IMR-90 (cell line): ENCODE measurements at regions not wholly inside any gene's neighbourhood (a gene's known extent, or its start where the extent isn't known, plus 50 kb on each side); places are given as distances from the start of the nearest gene placed in this dataset.

Experiments used
- ATAC-seq: fragments of 200-7000 bp; cut with Tn5 transposase; 2 replicates; pipeline ENCODE4 v1.9.1; 2020; ENCODE audit warnings: low read depth, mild to moderate bottlenecking, moderate library complexity
- BruUV-seq: library from RNA; stranded (reverse); fragments of 400-500 nt; replicated peaks from 2 replicates; lab custom pipeline; 2021; lab: Mats Ljungman, UMichigan
- CTCF ChIA-PET: fragments of 300-600 bp; formaldehyde crosslinking; extraction: SDS; loops from one replicate; lab custom pipeline; 2021; ENCODE audit warnings: antibody characterized with exemption; lab: Yijun Ruan, JAX
- POLR2A ChIA-PET: fragments of 300-600 bp; sonication (Branson Sonifier 250); formaldehyde crosslinking; loops from one replicate; lab custom pipeline; 2022; ENCODE audit warnings: antibody characterized with exemption; ENCODE audit not compliant: unreplicated experiment; lab: Charles Lee
- DNase-seq: peaks from one replicate; pipeline ENCODE4 v3.0.0; 2013
- H2AFZ ChIP-seq: replicated peaks from 2 replicates; pipeline ENCODE3; 2013; ENCODE audit warnings: low read length, mild to moderate bottlenecking; ENCODE audit not compliant: poor library complexity
- H2AK5ac ChIP-seq: 2 replicates; pipeline ENCODE4 v1.6.1; 2013; ENCODE audit warnings: low read depth, low read length, inconsistent platforms
- H2AK9ac ChIP-seq: replicated peaks from 2 replicates; pipeline ENCODE3; 2013; ENCODE audit warnings: mild to moderate bottlenecking, low read depth, low read length, moderate library complexity; ENCODE audit not compliant: poor library complexity
- H2BK120ac ChIP-seq: 2 replicates; pipeline ENCODE4 v1.6.1; 2013; ENCODE audit warnings: low read depth, low read length, inconsistent platforms
- H2BK15ac ChIP-seq: 3 replicates; pipeline ENCODE4 v1.6.1; 2013; ENCODE audit warnings: low read depth, low read length, inconsistent platforms
- H2BK20ac ChIP-seq: 2 replicates; pipeline ENCODE4 v1.6.1; 2013; ENCODE audit warnings: low read depth, mild to moderate bottlenecking, inconsistent platforms, low read length, moderate library complexity
- H2BK5ac ChIP-seq: 2 replicates; pipeline ENCODE4 v1.6.1; 2013; ENCODE audit warnings: mild to moderate bottlenecking, low read depth, low read length, inconsistent platforms; ENCODE audit not compliant: poor library complexity, severe bottlenecking
- H3K14ac ChIP-seq: replicated peaks from 2 replicates; pipeline ENCODE4 v1.6.1; 2013; ENCODE audit warnings: low read depth, low read length, inconsistent platforms
- H3K18ac ChIP-seq: 2 replicates; pipeline ENCODE4 v1.6.1; 2013; ENCODE audit warnings: low read depth, low read length, control low read depth
- H3K23ac ChIP-seq: 2 replicates; pipeline ENCODE4 v1.6.1; 2013; ENCODE audit warnings: low read depth, low read length, inconsistent platforms
- H3K27ac ChIP-seq: 2 replicates; pipeline ENCODE4 v1.5.1; 2013; ENCODE audit warnings: mild to moderate bottlenecking, control low read depth, low read length; ENCODE audit not compliant: insufficient read depth
- H3K27me3 ChIP-seq: 2 replicates; pipeline ENCODE4 v1.6.1; 2013; ENCODE audit warnings: low read length; ENCODE audit not compliant: control insufficient read depth, insufficient read depth
- H3K36me3 ChIP-seq: 2 replicates; pipeline ENCODE4 v1.6.1; 2013; ENCODE audit warnings: low read length, mixed read lengths; ENCODE audit not compliant: control insufficient read depth, insufficient read depth
- H3K4ac ChIP-seq: 2 replicates; pipeline ENCODE4 v1.6.1; 2013; ENCODE audit warnings: low read depth, low read length, inconsistent platforms
- H3K4me1 ChIP-seq: 2 replicates; pipeline ENCODE4 v1.6.1; 2013; ENCODE audit warnings: low read length, mixed read lengths; ENCODE audit not compliant: control insufficient read depth, insufficient read depth
- H3K4me2 ChIP-seq: 2 replicates; pipeline ENCODE4 v1.6.1; 2013; ENCODE audit warnings: low read depth, mild to moderate bottlenecking, control low read depth, low read length, moderate library complexity
- H3K4me3 ChIP-seq: 2 replicates; pipeline ENCODE4 v1.5.1; 2013; ENCODE audit warnings: low read depth, mild to moderate bottlenecking, control low read depth, low read length, moderate library complexity; ENCODE audit not compliant: insufficient read depth
- H3K56ac ChIP-seq: 2 replicates; pipeline ENCODE4 v1.6.1; 2013; ENCODE audit warnings: low read length, inconsistent platforms; ENCODE audit not compliant: insufficient read depth; ENCODE audit errors: extremely low read depth
- H3K79me1 ChIP-seq, 2 experiments: 2 replicates each; pipeline ENCODE4 v1.6.1; 2013; ENCODE audit warnings: low read length in 2 of 2, inconsistent platforms in 1 of 2, low read depth in 1 of 2
- H3K9ac ChIP-seq: 2 replicates; pipeline ENCODE4 v1.6.1; 2013; ENCODE audit warnings: low read depth, low read length, control low read depth
- H3K9me1 ChIP-seq: 2 replicates; pipeline ENCODE4 v1.6.1; 2013; ENCODE audit warnings: low read length, inconsistent platforms; ENCODE audit not compliant: insufficient read depth
- H3K9me3 ChIP-seq: 2 replicates; pipeline ENCODE4 v1.6.1; 2013; ENCODE audit warnings: low read length; ENCODE audit not compliant: control insufficient read depth, insufficient read depth
- H4K20me1 ChIP-seq: 2 replicates; pipeline ENCODE4 v1.6.1; 2013; ENCODE audit warnings: low read length, inconsistent platforms; ENCODE audit not compliant: insufficient read depth
- H4K5ac ChIP-seq: 2 replicates; pipeline ENCODE4 v1.6.1; 2013; ENCODE audit warnings: mild to moderate bottlenecking, low read depth, low read length, control low read depth
- H4K8ac ChIP-seq, 2 experiments: 2 replicates each; pipeline ENCODE4 v1.6.1; 2013; ENCODE audit warnings: low read depth in 2 of 2, low read length in 2 of 2, control low read depth in 1 of 2, inconsistent platforms in 1 of 2
- H4K91ac ChIP-seq: 2 replicates; pipeline ENCODE4 v1.6.1; 2013; ENCODE audit warnings: low read depth, low read length, inconsistent platforms; ENCODE audit not compliant: insufficient read depth
- BHLHE40 ChIP-seq: fragments of 150-350 bp; IDR thresholded peaks from 2 replicates; pipeline ENCODE4 v1.6.1; 2016; ENCODE audit warnings: mild to moderate bottlenecking, low read depth, low read length
- CEBPB ChIP-seq: IDR thresholded peaks from 2 replicates; pipeline ENCODE4 v1.6.1; 2012; ENCODE audit warnings: low read depth, low read length, improper control_type of control experiment
- CHD1 ChIP-seq: IDR thresholded peaks from 2 replicates; pipeline ENCODE4 v1.6.1; 2012; ENCODE audit warnings: low read depth, low read length, improper control_type of control experiment
- ELK1 ChIP-seq: fragments of 150-350 bp; IDR thresholded peaks from 2 replicates; pipeline ENCODE4 v1.6.1; 2016; ENCODE audit warnings: low read depth, mild to moderate bottlenecking, low read length, moderate library complexity, borderline replicate concordance
- FOS ChIP-seq: fragments of 150-350 bp; IDR thresholded peaks from 2 replicates; pipeline ENCODE4 v1.6.1; 2016; ENCODE audit warnings: low read depth, low read length
- MAZ ChIP-seq: IDR thresholded peaks from 2 replicates; pipeline ENCODE4 v1.6.1; 2012; ENCODE audit warnings: low read depth, mild to moderate bottlenecking, low read length, improper control_type of control experiment, moderate library complexity, borderline replicate concordance
- MXI1 ChIP-seq: IDR thresholded peaks from 2 replicates; pipeline ENCODE4 v1.6.1; 2012; ENCODE audit warnings: low read depth, mild to moderate bottlenecking, low read length, moderate library complexity, borderline replicate concordance
- NFE2L2 ChIP-seq: fragments of 150-350 bp; IDR thresholded peaks from 2 replicates; pipeline ENCODE4 v1.6.1; 2016; ENCODE audit warnings: low read depth, mild to moderate bottlenecking, low read length
- POLR2A ChIP-seq: IDR thresholded peaks from 2 replicates; pipeline ENCODE4 v1.6.1; 2012; ENCODE audit warnings: mild to moderate bottlenecking, low read depth, low read length
- RCOR1 ChIP-seq: IDR thresholded peaks from 2 replicates; pipeline ENCODE4 v1.6.1; 2012; ENCODE audit warnings: mild to moderate bottlenecking, low read length, improper control_type of control experiment; ENCODE audit not compliant: insufficient replicate concordance
- RFX5 ChIP-seq: IDR thresholded peaks from 2 replicates; pipeline ENCODE4 v1.8.0; 2012; ENCODE audit warnings: low read depth, mild to moderate bottlenecking, low read length, moderate library complexity
- USF2 ChIP-seq: fragments of 150-350 bp; IDR thresholded peaks from 2 replicates; pipeline ENCODE4 v1.6.1; 2017; ENCODE audit warnings: mild to moderate bottlenecking, antibody characterized with exemption, low read length, low read depth
- WGBS, 2 experiments: methylation state at CpG; one replicate each; pipeline versions ENCODE4 v1.1.5 to v1.1.7; 2013; ENCODE audit warnings: missing lambda C conversion rate in 2 of 2; ENCODE audit not compliant: insufficient read length in 1 of 2; ENCODE audit errors: extremely low coverage in 2 of 2; 5-methylcytosine and 5-hydroxymethylcytosine counted together
- dilution Hi-C: fragments of 300-500 bp; cut with HindIII; formaldehyde crosslinking; loops from one replicate; pipeline ENCODE4 v1.14.3; 2018; ENCODE audit warnings: low sequenced_read_pairs; ENCODE audit not compliant: unreplicated experiment
- in situ Hi-C: fragments of 300-500 bp; cut with MboI; formaldehyde crosslinking; loops from 3 replicates; pipeline ENCODE4 v1.14.3; 2019; ENCODE audit warnings: low sequenced_read_pairs, inconsistent platforms, mixed read lengths
- intact Hi-C: fragments of 100-400 bp; cut with micrococcal nuclease; formaldehyde crosslinking; loops from 2 replicates; pipeline ENCODE4 v1.10.0; 2022

- Histone ChIP-seq H3K27me3 (no peaks in the 10 kb centered on the region), H3K79me1 (no peaks in the 10 kb centered on the region), H3K4ac (no peak overlapping the region), H2BK20ac (no peak overlapping the region), H3K14ac (no peak overlapping the region), H3K18ac (no peak overlapping the region), H3K27ac (no peak overlapping the region), H3K36me3 (no peaks in the 10 kb centered on the region), H2AK5ac (no peak overlapping the region), H4K20me1 (no peaks in the 10 kb centered on the region), H3K9ac (no peak overlapping the region), H4K8ac (no peak overlapping the region), H3K23ac (no peak overlapping the region), H2AK9ac (no peak overlapping the region), H2BK120ac (no peak overlapping the region), H3K4me2 (no peak overlapping the region), H3K4me1 (no peaks in the 10 kb centered on the region), H4K91ac (no peak overlapping the region), H4K5ac (no peak overlapping the region), H2BK5ac (no peak overlapping the region), H3K4me3 (no peak overlapping the region), H2BK15ac (no peak overlapping the region), H2AFZ (no peak overlapping the region), H3K9me1 (no peaks in the 10 kb centered on the region), H3K9me3 (no peaks in the 10 kb centered on the region), H3K56ac (no peak overlapping the region)
- TF ChIP-seq ELK1: no peak
- no peak for TF ChIP-seq CHD1
- TF ChIP-seq MAZ: no peak
- no peak for TF ChIP-seq RCOR1
- TF ChIP-seq MXI1: no peak
- TF ChIP-seq BHLHE40: no peak
- no peak for TF ChIP-seq FOS
- no peak for TF ChIP-seq CEBPB
- no peak for TF ChIP-seq NFE2L2
- no peak for TF ChIP-seq RFX5
- no peak for TF ChIP-seq POLR2A
- no peak for TF ChIP-seq USF2
- ChIA-PET CTCF (no interaction called here), POLR2A (interaction anchor here (0.6 kb wide), 1 partner anchor 310 kb away, joined by 3 read pairs; no protein-coding TSS in a partner anchor)
- no TSS peak for BruUV-seq
- no CpG with 5 or more reads among the region's 2 CpGs for WGBS, 2 experiments
- intact Hi-C loops: no loop called here
- ATAC-seq: no peak
- in situ Hi-C loops: no loop called here
- DNase-seq: no peak
- dilution Hi-C loops: no loop called here
Measured at GRCh38 chr12:115661112-115661511, 616.4 kb downstream of the MED13L start.
